HG03196 (cell line): ENCODE measurements at regions not wholly inside any gene's neighbourhood (a gene's known extent, or its start where the extent isn't known, plus 50 kb on each side); places are given as distances from the start of the nearest gene placed in this dataset.
A peak's percentile ranks its signal among the peaks of the same experiment; 100 is the strongest.
"Not testable (repeated sequence)": the region's sequence is repeated elsewhere in the genome, so short reads cannot be mapped to it uniquely, and the experiment has no call there.

Source experiments
- ATAC-seq: cut with Tn5 transposase; IDR thresholded peaks from one replicate; pipeline ENCODE4 v1.9.1; 2021; ENCODE audit not compliant: unreplicated experiment

DNA sequence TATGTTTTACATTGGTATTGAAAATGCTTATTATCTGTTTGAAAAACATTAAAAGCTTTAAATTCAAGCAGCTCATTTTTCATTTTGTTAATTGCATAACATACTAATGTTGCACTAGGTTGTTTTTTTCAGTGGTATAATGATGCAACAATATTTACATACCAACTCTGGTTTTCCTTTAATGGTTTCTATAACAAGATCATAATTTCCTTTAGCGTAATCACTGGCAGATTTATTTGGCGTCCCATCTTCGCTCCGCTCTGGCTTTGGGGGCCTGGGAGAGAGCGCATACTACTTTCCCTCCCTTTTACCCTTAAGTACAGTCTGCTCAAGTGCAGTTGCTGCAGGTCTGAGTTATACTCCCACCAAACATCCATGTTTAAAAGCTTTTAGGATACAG is 574.1 kb downstream of the PRKD1 start:
- no peak for ATAC-seq

DNA sequence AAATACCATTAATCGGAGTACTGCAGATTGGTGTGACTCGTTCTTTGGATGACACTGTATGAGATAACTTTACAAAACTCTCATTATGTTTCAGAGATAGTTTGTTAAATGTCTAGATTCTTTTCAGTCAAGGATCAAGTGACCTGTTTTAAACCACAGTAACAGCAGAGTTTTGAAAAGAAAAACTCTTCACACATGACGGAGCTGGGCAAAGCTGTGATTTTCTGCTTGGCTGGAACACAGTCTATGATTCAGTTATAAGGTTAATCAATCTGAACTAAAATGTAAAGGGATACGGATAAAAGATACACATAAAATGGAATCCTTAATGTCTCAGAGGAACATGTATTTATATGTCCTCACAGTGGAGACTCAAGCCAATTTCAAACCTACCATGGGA is 573.2 kb downstream of the PRKD1 start:
- ATAC-seq = no peak

DNA sequence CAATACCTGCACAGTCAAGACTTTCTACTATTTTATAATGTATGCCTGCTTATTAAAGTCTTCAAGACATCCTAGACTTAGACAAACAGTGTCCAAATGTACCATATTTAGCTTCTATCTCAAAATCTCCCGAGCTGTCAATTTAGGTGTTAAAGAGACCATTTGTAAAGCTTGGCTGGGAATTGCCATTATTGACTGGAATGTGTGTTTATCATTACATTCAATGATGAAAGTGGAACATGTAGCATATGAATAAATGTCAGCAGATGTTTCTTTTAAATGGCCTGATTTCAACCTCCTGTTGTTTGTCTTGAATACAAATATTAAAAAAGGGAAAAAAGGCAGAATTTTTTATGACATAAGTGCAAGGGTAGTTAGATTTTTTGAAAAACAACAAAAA is 572.3 kb downstream of the PRKD1 start:
- ATAC-seq = no peak

GRCh38 chr14:29355846-29356245 is 571.8 kb downstream of the PRKD1 start:
- ATAC-seq = no peak

DNA sequence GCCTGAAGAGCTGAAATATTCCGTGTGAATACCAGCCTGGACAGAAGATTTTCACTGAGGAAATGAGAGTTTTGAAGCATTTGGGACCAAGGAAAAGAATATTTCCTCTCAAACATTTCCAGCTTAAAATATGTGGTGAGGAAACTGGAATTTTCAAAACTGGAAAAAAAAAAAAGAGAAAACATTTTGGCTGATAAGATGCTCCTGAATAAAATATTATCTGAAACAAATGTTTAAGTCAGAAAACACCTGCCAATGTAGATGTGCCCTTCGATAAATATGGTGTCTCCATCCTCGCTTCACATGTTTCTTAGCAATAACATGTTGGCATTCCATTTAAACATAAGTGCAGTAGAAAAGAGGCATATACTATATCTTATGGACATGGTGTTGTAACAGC is 567.0 kb downstream of the PRKD1 start:
- ATAC-seq = no peak

- ATAC-seq = no peak
Observed at GRCh38 chr14:29370024-29370423, 557.6 kb downstream of the PRKD1 start.

- ATAC-seq = no peak
Observed at GRCh38 chr14:29376237-29376636, 551.4 kb downstream of the PRKD1 start.

DNA sequence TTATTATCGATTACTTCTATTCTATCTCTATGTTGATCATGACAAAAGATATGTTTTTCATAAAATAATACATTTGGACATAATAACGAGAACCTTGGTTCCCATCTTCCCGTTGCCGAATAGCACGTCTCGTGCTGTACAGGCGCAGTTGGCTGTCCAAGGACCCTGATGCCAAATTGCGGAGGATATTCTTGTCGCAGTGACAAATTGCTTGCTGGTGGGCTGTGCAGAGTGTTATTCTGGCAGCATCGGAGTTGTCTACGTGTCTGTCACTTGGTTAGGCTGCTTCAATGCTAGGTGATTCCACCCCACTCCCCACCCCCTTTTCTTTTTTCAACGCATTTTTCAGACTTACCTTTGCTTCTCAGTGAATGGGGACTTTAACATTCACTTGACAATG is 546.8 kb downstream of the PRKD1 start:
- ATAC-seq = no peak

- ATAC-seq = no peak
Observed at GRCh38 chr14:29388571-29388970, 539.1 kb downstream of the PRKD1 start.

- ATAC-seq = no peak
Observed at GRCh38 chr14:29390081-29390832, 537.4 kb downstream of the PRKD1 start.

DNA sequence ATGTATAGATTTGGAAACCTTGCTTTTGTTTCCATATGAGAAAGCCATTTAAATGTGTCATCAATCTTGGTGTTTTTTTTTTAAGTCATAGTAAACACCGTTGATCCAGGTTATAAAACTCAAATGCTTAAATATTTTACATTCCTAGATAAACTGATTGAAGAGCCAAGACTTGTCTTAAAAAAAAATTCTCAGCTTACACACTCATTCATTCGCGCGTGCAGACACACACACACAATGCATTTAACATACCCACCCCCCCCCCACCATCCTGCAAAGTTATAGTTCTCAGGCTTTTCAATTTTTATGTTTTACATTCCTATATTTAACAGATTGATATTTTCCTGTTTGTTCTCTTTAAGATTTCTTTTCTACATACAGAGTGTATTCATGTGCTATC is 536.4 kb downstream of the PRKD1 start:
- no peak for ATAC-seq

GRCh38 chr14:29391801-29392200 is 535.8 kb downstream of the PRKD1 start:
- ATAC-seq = no peak

DNA sequence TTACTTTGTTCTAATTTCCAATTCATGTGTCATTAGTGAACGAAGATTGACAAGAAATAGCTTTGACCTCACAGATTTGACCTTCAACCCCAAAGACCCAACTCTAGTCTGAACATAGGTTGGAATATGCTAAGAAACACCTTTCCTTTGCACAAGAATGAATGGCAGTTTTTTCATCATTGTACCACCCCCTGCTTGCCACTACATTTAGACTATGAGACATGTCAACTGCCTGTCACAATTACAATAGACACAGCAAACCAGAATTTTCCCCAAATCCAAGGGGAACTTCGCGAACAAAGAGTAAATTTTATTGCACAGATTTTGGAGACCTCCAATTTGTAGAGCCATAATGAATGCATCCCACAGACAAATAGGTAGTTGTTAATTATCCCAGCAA is 535.4 kb downstream of the PRKD1 start:
- no peak for ATAC-seq

GRCh38 chr14:29403091-29403490 is 524.6 kb downstream of the PRKD1 start:
- no peak for ATAC-seq

DNA sequence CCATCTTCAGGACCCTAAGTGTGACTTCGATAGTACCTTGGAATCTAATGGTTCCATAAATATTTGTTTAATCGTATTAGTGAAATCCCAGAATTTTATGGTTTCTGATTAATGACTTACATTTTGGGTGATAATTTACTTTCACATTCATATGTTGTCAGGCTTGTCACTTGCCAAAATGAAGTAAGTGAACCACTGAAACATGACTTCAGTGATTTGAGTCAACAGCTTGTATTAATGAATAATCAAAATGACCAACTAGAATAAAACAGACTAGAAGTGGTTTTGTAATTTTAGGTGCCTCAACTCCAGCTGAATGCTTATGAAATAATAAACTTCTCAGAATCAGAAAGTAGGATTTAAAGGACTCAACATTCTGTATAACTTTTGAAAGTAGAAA is 517.1 kb downstream of the PRKD1 start:
- peak; percentile 61 for ATAC-seq

DNA sequence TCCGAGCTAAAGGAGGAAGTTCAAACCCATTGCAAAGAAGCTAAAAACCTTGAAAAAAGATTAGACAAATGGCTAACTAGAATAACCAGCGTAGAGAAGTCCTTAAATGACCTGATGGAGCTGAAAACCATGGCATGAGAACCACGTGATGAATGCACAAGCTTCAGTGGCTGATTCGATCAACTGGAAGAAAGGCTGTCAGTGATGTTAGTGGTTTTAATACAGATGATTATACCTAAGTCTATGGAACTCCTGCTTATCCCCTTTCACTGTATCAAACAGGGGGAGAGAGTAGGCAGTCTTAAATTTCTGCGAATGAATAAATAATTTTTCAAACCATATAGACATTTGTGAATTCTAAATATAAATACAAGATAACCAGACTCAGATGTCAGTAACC is 512.7 kb downstream of the PRKD1 start:
- ATAC-seq = not testable (repeated sequence)

DNA sequence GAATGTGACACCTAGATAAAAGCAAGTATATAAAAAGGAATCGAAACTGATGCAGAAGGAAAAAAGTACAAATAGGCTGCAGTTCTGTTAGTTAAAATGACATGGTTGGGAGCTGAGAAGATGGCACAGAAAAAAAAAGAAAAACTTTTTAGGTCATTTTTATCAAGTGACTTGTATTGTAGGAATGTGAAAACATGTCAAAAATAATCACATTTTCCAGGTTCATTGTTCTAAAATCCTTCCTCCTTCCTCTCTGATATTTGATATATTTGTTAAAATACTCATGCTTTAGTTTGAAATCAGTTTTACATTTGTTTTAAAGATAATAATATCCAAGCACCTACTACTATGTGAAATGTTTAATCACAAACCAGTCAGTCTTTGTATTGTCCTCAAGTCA is 507.9 kb downstream of the PRKD1 start:
- no peak for ATAC-seq

DNA sequence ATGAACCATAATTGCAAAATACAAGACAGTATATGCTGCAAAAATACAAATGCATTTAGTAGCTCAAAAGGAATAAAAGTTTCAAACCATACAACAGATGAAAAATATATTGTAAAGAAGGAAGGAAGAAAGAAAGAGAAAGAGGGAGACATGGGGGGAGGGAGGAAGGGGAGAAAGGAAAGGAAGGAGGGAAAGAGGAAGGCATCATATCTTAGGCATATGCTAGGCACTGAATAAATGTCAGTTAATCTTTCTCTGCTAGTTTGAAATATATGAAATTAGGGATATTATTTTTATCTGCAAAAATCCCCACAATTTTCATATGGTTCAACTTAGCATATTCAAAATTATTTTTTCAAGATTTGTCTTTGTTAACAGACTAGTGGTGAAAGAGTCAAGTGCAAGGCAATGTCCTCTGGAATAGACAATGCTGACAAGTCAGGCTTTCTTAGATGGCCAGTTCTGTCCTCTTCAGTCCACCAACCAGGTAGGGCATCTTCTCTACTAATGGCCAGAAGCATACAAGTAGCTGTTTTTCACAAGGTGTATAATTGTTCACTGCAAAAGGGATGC is 506.4 kb downstream of the PRKD1 start:
- no peak for ATAC-seq

GRCh38 chr14:29425705-29426482 is 501.8 kb downstream of the PRKD1 start:
- ATAC-seq = no peak

DNA sequence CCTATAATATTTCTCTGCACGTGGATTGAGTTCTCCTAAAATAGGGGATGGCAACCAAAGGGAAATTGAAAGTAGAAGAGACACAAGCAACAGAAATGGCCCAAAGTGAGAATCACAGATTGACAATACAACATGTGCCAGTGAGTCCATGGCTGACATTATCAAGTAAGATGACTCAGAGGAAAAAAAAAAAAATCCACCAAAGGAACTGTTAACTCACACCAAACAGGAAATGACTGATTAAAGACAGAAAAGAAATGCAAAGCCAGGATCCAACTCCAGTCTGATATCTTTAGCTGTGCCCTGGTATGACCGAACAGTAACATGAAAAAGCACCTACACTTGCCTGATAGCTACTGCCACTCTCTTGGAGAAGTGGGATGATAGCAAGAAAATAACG is 485.0 kb downstream of the PRKD1 start:
- no peak for ATAC-seq

GRCh38 chr14:29444216-29444615 is 483.4 kb downstream of the PRKD1 start:
- no peak for ATAC-seq

GRCh38 chr14:29444805-29445204 is 482.8 kb downstream of the PRKD1 start:
- no peak for ATAC-seq
